ENCODE measurements at regions not wholly inside any gene's neighbourhood (a gene's known extent, or its start where the extent isn't known, plus 50 kb on each side); places are given as distances from the start of the nearest gene placed in this dataset.

- TF ChIP-seq, protein P1, sequence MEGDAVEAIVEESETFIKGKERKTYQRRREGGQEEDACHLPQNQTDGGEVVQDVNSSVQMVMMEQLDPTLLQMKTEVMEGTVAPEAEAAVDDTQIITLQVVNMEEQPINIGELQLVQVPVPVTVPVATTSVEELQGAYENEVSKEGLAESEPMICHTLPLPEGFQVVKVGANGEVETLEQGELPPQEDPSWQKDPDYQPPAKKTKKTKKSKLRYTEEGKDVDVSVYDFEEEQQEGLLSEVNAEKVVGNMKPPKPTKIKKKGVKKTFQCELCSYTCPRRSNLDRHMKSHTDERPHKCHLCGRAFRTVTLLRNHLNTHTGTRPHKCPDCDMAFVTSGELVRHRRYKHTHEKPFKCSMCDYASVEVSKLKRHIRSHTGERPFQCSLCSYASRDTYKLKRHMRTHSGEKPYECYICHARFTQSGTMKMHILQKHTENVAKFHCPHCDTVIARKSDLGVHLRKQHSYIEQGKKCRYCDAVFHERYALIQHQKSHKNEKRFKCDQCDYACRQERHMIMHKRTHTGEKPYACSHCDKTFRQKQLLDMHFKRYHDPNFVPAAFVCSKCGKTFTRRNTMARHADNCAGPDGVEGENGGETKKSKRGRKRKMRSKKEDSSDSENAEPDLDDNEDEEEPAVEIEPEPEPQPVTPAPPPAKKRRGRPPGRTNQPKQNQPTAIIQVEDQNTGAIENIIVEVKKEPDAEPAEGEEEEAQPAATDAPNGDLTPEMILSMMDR (IDR thresholded peaks at IDR 0.05; ENCODE audit: low read depth, low read length, poor library complexity, severe bottlenecking), result no peak
- TF ChIP-seq EZH2phosphoT487 (IDR thresholded peaks at IDR 0.05; ENCODE audit: borderline replicate concordance, low read length), result no peak
Observed at GRCh38 chr5:67416133-67416937, 219.7 kb upstream of the CD180 start.

Data from DOHH2 (cell line).